Lower leg skin (tissue), 4 donors: ENCODE measurements at regions not wholly inside any gene's neighbourhood (a gene's known extent, or its start where the extent isn't known, plus 50 kb on each side); places are given as distances from the start of the nearest gene placed in this dataset.

Source experiments
- DNase-seq, 2 donors: peaks; one replicate each; pipeline ENCODE4 v3.0.0-alpha.2; 2019; ENCODE audit warnings: low spot score in 2 of 2
- H3K4me3 ChIP-seq: fragments of 200-600 bp; sonication (generic); 2 replicates; pipeline ENCODE4 v1.5.1; 2017; ENCODE audit warnings: mild to moderate bottlenecking, low read depth; ENCODE audit not compliant: poor library complexity, severe bottlenecking
- CTCF ChIP-seq, 3 donors: fragments of 450-650 bp; IDR thresholded peaks; one replicate each; pipeline ENCODE4 v1.5.1; 2016; ENCODE audit warnings: antibody characterized with exemption in 3 of 3, mild to moderate bottlenecking in 3 of 3, moderate library complexity in 2 of 3
- POLR2A ChIP-seq, 2 donors: fragments of 450-650 bp; IDR thresholded peaks; one replicate each; pipeline ENCODE4 v1.6.1; 2016 to 2017; ENCODE audit warnings: antibody characterized with exemption in 2 of 2, mild to moderate bottlenecking in 1 of 2, moderate library complexity in 1 of 2
- WGBS, 2 donors: methylation state at CpG; one replicate each; pipeline ENCODE4 v1.1.5; 2018; 5-methylcytosine and 5-hydroxymethylcytosine counted together
- intact Hi-C: fragments of 100-400 bp; cut with DNase I; formaldehyde crosslinking; loops from one replicate; pipeline ENCODE4 v1.15.0; 2023; ENCODE audit warnings: low total_unique reads

- intact Hi-C loops = no loop called here
- 64 to 68% methylated on average over 6 of the region's 6 CpGs for WGBS, 2 donors
Measured at GRCh38 chr18:39991696-39992265, 1963.3 kb upstream of the PIK3C3 start.

GRCh38 chr18:39990540-39990939, 1964.5 kb upstream of the PIK3C3 start:
- no peak overlapping the region for H3K4me3 ChIP-seq
- TF ChIP-seq POLR2A (IDR thresholded peaks at IDR 0.05) (no peak), CTCF (IDR thresholded peaks at IDR 0.05) (no peak)
- no peak for DNase-seq
- intact Hi-C loops = no loop called here

More at GRCh38 chr18:39991696-39992265, 1963.3 kb upstream of the PIK3C3 start:
- DNase-seq = no peak
- H3K4me3 ChIP-seq = no peak overlapping the region
- TF ChIP-seq POLR2A (IDR thresholded peaks at IDR 0.05) = no peak
- TF ChIP-seq CTCF (IDR thresholded peaks at IDR 0.05) = no peak

GRCh38 chr18:39976771-39977170, 1978.3 kb upstream of the PIK3C3 start:
- intact Hi-C loops = no loop called here
- TF ChIP-seq CTCF (IDR thresholded peaks at IDR 0.05) = no peak
- no peak for TF ChIP-seq POLR2A (IDR thresholded peaks at IDR 0.05)
- H3K4me3 ChIP-seq = no peak overlapping the region
- 92 to 94% methylated on average over 9 of the region's 9 CpGs for WGBS, 2 donors
- no peak for DNase-seq

GRCh38 chr18:39972521-39972920, 1982.5 kb upstream of the PIK3C3 start:
- DNase-seq = no peak
- no peak for TF ChIP-seq POLR2A (IDR thresholded peaks at IDR 0.05)
- no peak for TF ChIP-seq CTCF (IDR thresholded peaks at IDR 0.05)
- no peak overlapping the region for H3K4me3 ChIP-seq
- intact Hi-C loops = no loop called here
- WGBS, 2 donors = 73 to 82% methylated on average over 3 of the region's 3 CpGs

GRCh38 chr18:39969803-39970494, 1985.1 kb upstream of the PIK3C3 start:
- TF ChIP-seq CTCF (IDR thresholded peaks at IDR 0.05) = no peak
- TF ChIP-seq POLR2A (IDR thresholded peaks at IDR 0.05) = no peak
- intact Hi-C loops = no loop called here
- H3K4me3 ChIP-seq = no peak overlapping the region
- DNase-seq = no peak
- 64 to 80% methylated on average over 2 of the region's 2 CpGs for WGBS, 2 donors

- TF ChIP-seq POLR2A (IDR thresholded peaks at IDR 0.05) (no peak), CTCF (IDR thresholded peaks at IDR 0.05) (no peak)
- no peak overlapping the region for H3K4me3 ChIP-seq
- 44 to 48% methylated on average over 3 of the region's 3 CpGs for WGBS, 2 donors
- DNase-seq = no peak
- intact Hi-C loops = no loop called here
Measured at GRCh38 chr18:39966275-39966674, 1988.8 kb upstream of the PIK3C3 start.
